ENCODE measurements at regions not wholly inside any gene's neighbourhood (a gene's known extent, or its start where the extent isn't known, plus 50 kb on each side); places are given as distances from the start of the nearest gene placed in this dataset.
"Not testable (repeated sequence)": the region's sequence is repeated elsewhere in the genome, so short reads cannot be mapped to it uniquely, and the experiment has no call there.

GRCh38 chr21:10345178-10345612, 176.2 kb upstream of the TPTE start:
- H3K23ac ChIP-seq (ENCODE audit: insufficient read length): not testable (repeated sequence)

GRCh38 chr21:10346249-10346648, 175.1 kb upstream of the TPTE start:
- H3K23me2 ChIP-seq (ENCODE audit: low read depth, low read length); POLR2A ChIA-PET (ENCODE audit: partially characterized antibody); H4K20me1 ChIP-seq (replicated peaks in 1 of 2; ENCODE audit: control insufficient read depth in 1 of 2, insufficient read depth in 2 of 2, low read length in 2 of 2); CTCF ChIA-PET (ENCODE audit: partially characterized antibody); H3K36me3 ChIP-seq (ENCODE audit: control insufficient read depth in 2 of 4, insufficient read depth in 4 of 4, low read length in 3 of 4); H3K14ac ChIP-seq (ENCODE audit: insufficient read length); H2BK15ac ChIP-seq (ENCODE audit: low read length); H2BK20ac ChIP-seq (ENCODE audit: low read length); H3K23ac ChIP-seq (ENCODE audit: insufficient read length); H3K4me3 ChIP-seq (ENCODE audit: extremely low read depth in 1 of 4, insufficient read depth in 2 of 4, low read depth in 3 of 4, low read length in 4 of 4); H3K4ac ChIP-seq (replicated peaks; ENCODE audit: insufficient read length, low read depth, low read length); H3K4me2 ChIP-seq (ENCODE audit: insufficient read depth in 1 of 2, low read depth in 2 of 2, low read length in 2 of 2); H4K5ac ChIP-seq (ENCODE audit: insufficient read length, low read depth, low read length); H2BK120ac ChIP-seq (replicated peaks; ENCODE audit: low read depth, low read length); H3K27me3 ChIP-seq (replicated peaks in 1 of 4; ENCODE audit: control insufficient read depth in 3 of 4, extremely low read depth in 1 of 4, insufficient read depth in 3 of 4, low read length in 3 of 4); H2AFZ ChIP-seq (ENCODE audit: low read length); H2AK5ac ChIP-seq (ENCODE audit: low read depth, low read length); H3K79me1 ChIP-seq (ENCODE audit: low read depth, low read length); FAIRE-seq; H4K91ac ChIP-seq (replicated peaks; ENCODE audit: insufficient read length, low read length); DNase-seq (ENCODE audit: low read depth in 1 of 2, low spot score in 2 of 2); H3K27ac ChIP-seq (ENCODE audit: low read depth, low read length); H2BK5ac ChIP-seq (ENCODE audit: low read depth, low read length); H4K8ac ChIP-seq (ENCODE audit: extremely low read depth, insufficient read depth, low read length); H2BK12ac ChIP-seq (ENCODE audit: low read depth, low read length); H3K18ac ChIP-seq (ENCODE audit: extremely low read depth, low read length); H3K56ac ChIP-seq (replicated peaks; ENCODE audit: insufficient read length, low read depth, low read length); H3K4me1 ChIP-seq (replicated peaks in 1 of 4; ENCODE audit: control insufficient read depth in 3 of 4, insufficient read depth in 4 of 4, low read length in 3 of 4); H3K79me2 ChIP-seq (ENCODE audit: control insufficient read depth in 1 of 2, insufficient read depth in 2 of 2, low read length in 2 of 2); H3K9ac ChIP-seq (replicated peaks in 1 of 4; ENCODE audit: extremely low read depth in 1 of 4, low read depth in 3 of 4, low read length in 3 of 4): not testable (repeated sequence)
- H3K9me3 ChIP-seq (ENCODE audit: insufficient read depth in 2 of 2, low read depth in 1 of 2, low read length in 1 of 2): peaks cover 44 to 67% of the 10 kb centered on the region in 2 experiments
- 64% methylated on average over 4 of the region's 5 CpGs; no CpG with 5 or more reads in 1 of the 2 experiments for WGBS, 2 experiments (ENCODE audit: extremely low coverage in 1 of 2, insufficient coverage in 1 of 2, insufficient read length in 1 of 2, insufficient replicate concordance in 2 of 2, low coverage in 1 of 2, low lambda C conversion rate in 2 of 2, missing lambda C conversion rate in 1 of 2)

More at GRCh38 chr21:10345178-10345612, 176.2 kb upstream of the TPTE start:
- CTCF ChIA-PET (ENCODE audit: partially characterized antibody); H3K79me1 ChIP-seq (ENCODE audit: low read depth, low read length); POLR2A ChIA-PET (ENCODE audit: partially characterized antibody); H2BK15ac ChIP-seq (ENCODE audit: low read length); H3K14ac ChIP-seq (ENCODE audit: insufficient read length); H3K4me1 ChIP-seq (replicated peaks in 1 of 4; ENCODE audit: control insufficient read depth in 3 of 4, insufficient read depth in 4 of 4, low read length in 3 of 4); H2AFZ ChIP-seq (ENCODE audit: low read length); H3K36me3 ChIP-seq (ENCODE audit: control insufficient read depth in 2 of 4, insufficient read depth in 4 of 4, low read length in 3 of 4); H3K56ac ChIP-seq (replicated peaks; ENCODE audit: insufficient read length, low read depth, low read length); H4K8ac ChIP-seq (ENCODE audit: extremely low read depth, insufficient read depth, low read length); H2AK5ac ChIP-seq (ENCODE audit: low read depth, low read length); H2BK5ac ChIP-seq (ENCODE audit: low read depth, low read length); H2BK120ac ChIP-seq (replicated peaks; ENCODE audit: low read depth, low read length); H3K27me3 ChIP-seq (replicated peaks in 1 of 4; ENCODE audit: control insufficient read depth in 3 of 4, extremely low read depth in 1 of 4, insufficient read depth in 3 of 4, low read length in 3 of 4); H3K4me2 ChIP-seq (ENCODE audit: insufficient read depth in 1 of 2, low read depth in 2 of 2, low read length in 2 of 2); H4K91ac ChIP-seq (replicated peaks; ENCODE audit: insufficient read length, low read length); H3K4ac ChIP-seq (replicated peaks; ENCODE audit: insufficient read length, low read depth, low read length); H2BK12ac ChIP-seq (ENCODE audit: low read depth, low read length); H3K27ac ChIP-seq (ENCODE audit: low read depth, low read length); H3K9ac ChIP-seq (replicated peaks in 1 of 4; ENCODE audit: extremely low read depth in 1 of 4, low read depth in 3 of 4, low read length in 3 of 4); H2BK20ac ChIP-seq (ENCODE audit: low read length); H3K79me2 ChIP-seq (ENCODE audit: control insufficient read depth in 1 of 2, insufficient read depth in 2 of 2, low read length in 2 of 2); H4K20me1 ChIP-seq (replicated peaks in 1 of 2; ENCODE audit: control insufficient read depth in 1 of 2, insufficient read depth in 2 of 2, low read length in 2 of 2); DNase-seq (ENCODE audit: low read depth in 1 of 2, low spot score in 2 of 2); H3K23me2 ChIP-seq (ENCODE audit: low read depth, low read length); H3K18ac ChIP-seq (ENCODE audit: extremely low read depth, low read length); FAIRE-seq; H4K5ac ChIP-seq (ENCODE audit: insufficient read length, low read depth, low read length): not testable (repeated sequence)
- 70% methylated on average over 3 of the region's 3 CpGs; no CpG with 5 or more reads in 1 of the 2 experiments for whole genome bisulfite sequencing, 2 experiments (ENCODE audit: extremely low coverage in 1 of 2, insufficient coverage in 1 of 2, insufficient read length in 1 of 2, insufficient replicate concordance in 2 of 2, low coverage in 1 of 2, low lambda C conversion rate in 2 of 2, missing lambda C conversion rate in 1 of 2)
- 0 out of 8 replicates have a peak overlapping the region, but pooled peaks of 1 of the 4 experiments have one; percentile 6 for H3K4me3 ChIP-seq (ENCODE audit: extremely low read depth in 1 of 4, insufficient read depth in 2 of 4, low read depth in 3 of 4, low read length in 4 of 4)
- H3K9me3 ChIP-seq (ENCODE audit: insufficient read depth in 2 of 2, low read depth in 1 of 2, low read length in 1 of 2): peaks cover 51 to 73% of the 10 kb centered on the region in 2 experiments

All from H1 (cell line).